ENCODE measurements at regions not wholly inside any gene's neighbourhood (a gene's known extent, or its start where the extent isn't known, plus 50 kb on each side); places are given as distances from the start of the nearest gene placed in this dataset.

DNA sequence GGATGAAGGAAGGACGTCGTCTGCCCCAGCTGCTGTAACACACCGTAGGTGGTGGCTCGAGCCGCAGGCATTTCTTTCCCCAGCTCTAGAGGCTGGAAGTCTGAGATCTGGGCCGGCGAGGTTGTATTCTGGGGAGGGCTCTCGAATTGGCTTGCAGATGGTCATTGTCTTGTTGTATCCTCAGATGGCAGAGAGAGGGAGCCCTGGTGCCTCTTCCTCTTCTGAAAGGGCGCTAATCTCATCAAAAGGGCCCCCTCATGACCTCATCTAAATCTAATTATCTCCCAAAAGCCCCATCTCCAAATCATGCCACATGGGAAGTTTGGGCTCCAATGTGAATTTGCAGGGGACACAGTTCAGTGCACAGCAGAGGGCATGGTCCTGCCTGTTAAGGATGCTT, 109.0 kb downstream of the SIK1 start:
- DNase-seq (ENCODE audit: low read depth): no peak

DNA sequence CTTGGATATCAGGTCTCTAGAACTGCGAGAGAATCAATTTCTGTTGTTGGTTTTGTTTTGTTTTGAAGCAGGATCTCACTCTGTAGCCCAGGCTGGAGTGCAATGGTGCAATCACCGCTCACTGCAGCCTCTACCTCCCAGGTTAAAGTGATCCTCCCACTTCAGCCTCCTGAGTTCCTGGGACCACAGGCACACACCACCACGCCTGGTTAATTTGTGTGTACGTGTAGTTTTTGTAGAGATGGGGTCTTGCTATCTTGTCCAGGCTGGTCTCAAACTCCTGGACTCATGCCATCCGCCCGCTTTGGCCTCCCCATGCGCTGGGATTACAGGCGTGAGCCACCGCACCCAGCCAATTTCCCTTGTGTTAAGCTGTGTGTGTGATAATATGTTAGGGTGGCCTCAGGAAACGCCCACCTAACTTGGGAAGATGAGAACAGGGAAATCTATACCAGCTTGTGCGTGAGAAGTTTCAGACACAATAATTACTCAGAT, 109.6 kb downstream of the SIK1 start:
- no peak for DNase-seq (ENCODE audit: low read depth)

DNA sequence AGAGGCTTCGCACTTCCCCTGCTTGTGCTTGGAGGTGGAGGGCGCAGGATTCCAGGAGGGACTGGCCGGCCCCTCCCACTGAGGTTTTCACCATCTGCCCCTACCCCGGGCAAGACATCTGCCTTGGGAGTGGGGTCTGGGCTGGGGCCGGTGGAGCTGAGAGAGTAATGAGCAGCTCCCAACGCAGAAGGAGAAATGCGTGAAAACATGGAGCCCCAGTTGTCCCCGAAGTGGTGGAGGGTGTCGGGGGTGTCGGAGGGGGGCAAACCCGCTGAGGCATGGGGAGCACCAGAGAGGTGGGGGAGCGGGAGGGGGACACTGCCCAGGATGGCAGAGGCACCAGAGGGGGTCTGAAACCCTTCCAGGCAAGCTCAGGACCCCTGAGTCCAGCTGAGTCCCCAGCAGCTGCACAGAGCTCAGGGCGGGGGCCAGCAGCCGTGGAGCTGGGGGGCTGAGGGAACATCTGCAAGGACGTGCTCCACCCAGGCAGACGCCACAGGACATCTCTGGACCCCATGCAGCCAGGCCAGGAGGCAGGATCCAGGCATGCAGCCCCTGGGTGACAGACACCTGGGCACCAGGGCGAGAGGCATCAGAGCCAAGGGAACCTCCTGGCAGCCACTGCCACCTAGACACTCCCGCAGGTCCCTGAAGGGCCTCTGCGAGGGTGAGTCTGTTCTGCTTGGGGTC, 110.6 kb downstream of the SIK1 start:
- DNase-seq (ENCODE audit: low read depth): no peak

DNA sequence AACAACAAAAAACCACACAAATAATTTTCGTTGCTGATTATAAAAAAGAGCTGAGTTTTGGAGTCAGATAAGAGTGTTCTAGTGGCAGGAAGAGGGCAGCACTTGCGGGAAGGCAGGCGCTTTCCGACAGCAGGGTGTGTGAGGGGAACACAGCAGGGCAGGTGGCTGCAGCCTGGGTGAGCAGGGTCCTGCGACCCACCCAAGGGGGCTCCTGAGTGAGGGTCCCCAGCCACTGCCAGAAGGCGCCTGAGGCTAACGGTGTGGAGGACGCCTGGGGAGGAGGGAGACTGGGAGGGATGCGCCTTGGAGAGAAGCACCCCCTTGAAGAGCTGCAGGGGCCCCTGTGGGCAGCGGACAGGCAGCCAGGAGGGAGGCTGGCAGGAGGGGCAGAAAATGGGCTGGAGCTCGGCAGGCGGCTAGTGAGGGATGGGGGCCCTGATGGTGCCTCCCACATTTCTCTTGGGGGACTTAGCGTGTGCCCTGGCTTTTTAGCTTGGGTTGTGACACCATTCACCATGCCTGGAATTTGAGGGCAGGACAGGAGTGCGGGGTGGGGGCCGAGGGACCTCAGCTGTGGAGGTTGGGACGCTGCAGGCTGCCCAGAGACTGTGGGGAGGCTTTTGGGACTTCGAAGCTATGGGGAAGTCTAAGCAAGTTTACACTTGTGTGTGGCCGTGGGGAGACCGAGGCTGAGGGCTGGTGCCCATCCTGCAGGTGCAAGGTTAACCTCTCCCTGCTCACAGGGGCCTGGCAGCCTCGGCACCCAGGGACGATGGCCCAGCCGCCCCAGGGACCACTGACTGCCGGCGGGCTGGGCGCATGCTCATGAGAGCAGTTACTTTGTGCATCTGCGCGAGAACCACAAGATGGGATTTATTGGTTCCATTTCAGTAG, 111.4 kb downstream of the SIK1 start:
- DNase-seq (ENCODE audit: low read depth): peak; percentile 21

DNA sequence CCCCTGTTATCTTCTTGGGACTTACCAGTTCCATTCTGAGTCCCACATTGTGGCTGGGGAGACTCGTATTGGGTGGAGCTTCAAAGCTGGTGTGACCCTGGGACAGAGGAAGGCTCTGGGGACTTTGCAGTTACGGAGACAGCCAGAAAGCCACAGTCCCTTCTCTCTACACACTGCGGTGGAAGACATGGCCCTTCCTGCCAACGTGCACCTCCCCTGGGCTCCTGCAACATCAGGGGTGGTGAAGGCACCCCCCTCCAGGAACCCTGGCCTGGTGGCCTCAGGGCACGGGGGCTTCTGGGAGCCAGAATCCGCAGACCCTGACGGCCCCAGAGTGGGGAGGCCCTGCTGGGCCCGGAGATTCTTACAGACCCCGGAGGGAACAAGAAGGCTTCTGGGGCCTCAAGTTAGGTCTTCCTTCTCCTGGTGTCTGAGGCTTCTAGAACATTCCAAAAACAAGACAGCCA, 113.0 kb downstream of the SIK1 start:
- no peak for DNase-seq (ENCODE audit: low read depth)

DNA sequence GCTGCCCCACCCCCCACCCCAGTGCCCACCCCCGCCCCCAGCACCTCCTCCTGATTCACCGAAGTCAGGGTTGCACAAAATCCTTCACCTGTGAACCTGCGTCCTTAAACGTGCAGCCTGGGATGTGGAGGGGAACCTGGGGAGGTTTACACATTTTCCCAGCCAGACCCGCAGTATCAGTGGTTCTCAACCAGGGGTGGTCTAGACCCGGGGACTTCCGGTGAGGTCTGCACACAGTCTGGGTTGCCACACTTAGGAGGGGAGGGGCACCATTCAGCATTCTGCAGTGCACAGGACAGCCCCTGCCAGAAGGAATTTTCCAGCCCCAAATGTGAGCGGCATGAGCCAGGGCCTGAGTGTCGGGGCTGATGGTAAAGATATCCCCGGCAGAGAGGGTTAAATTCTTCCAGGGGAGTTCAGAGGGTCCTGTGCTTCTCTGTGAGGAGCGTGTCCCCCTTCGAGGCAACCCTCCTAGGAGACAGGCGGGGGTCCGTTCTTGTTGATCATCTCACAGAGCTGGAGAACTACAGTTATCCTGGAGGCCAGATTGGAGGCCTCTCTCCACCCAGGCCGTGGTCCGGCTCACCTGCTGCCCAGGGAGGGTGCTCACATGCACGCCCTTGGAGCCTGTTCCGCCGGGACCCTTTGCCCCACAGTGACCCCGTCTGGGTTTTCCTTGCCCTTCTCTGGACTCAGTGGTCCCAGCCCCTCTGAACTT, 113.6 kb downstream of the SIK1 start:
- DNase-seq (ENCODE audit: low read depth): no peak

DNA sequence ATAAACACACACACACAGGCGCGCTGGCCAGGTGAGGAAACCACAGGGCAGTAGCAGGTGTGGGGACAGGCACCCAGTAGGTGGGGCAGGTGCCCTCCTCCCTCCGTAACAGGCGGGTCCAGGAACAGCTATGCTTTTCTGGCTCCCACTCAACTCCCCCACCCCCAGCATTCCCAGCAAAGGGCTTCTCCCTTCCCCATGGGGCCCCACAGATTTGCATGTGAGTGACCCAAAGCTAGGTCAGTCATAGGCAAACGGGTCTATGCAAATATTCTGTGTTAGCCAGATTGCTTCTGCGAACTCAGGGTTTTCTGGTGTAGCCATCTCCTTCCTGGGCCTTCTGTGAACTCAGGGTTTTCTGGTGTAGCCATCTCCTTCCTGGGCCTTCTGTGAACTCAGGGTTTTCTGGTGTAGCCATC, 114.2 kb downstream of the SIK1 start:
- no peak for DNase-seq (ENCODE audit: low read depth)

DNA sequence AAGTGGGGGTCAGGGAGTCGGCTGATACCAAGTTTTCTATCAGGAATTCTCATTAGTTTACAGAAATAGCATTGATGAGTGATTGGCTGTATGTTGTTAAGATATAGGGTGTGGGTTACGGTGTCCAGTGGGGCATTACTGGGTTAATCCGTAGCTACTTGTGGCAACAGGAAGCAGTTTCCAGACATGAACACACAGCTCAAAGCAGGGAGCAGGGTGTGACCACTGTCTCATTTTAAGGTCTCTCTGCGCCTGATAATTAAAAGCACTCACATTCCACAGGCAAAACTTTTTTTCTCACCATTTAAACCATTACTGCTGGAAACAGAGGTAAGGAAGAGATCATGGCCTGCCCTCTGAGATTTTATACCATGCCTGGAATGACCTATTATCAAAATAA, 114.9 kb downstream of the SIK1 start:
- DNase-seq (ENCODE audit: low read depth): no peak

DNA sequence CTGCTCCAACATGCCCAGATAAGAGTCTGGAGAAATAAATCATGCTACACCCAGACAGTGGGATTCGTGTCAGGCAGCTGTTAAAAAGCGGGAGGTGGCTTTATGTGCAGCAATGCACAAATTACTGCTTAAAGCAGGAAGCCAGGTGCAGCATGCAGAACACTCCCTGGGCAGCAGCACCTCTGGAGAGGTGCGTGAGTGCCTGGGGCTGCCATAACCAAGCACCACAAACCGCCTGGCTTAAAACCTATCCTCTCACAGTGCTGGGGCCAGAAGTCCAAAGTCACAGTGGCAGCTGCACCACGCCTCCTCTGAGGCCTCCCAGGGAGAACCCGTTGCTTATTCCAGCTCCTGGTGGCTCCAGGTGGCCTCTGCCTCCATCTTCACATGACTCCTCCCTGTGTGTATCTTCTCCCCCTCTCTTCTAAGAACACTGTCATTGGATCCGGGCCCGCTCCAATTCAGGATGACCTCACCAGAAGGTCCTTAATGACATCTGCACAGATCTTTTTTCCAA, 115.6 kb downstream of the SIK1 start:
- DNase-seq (ENCODE audit: low read depth): no peak

DNA sequence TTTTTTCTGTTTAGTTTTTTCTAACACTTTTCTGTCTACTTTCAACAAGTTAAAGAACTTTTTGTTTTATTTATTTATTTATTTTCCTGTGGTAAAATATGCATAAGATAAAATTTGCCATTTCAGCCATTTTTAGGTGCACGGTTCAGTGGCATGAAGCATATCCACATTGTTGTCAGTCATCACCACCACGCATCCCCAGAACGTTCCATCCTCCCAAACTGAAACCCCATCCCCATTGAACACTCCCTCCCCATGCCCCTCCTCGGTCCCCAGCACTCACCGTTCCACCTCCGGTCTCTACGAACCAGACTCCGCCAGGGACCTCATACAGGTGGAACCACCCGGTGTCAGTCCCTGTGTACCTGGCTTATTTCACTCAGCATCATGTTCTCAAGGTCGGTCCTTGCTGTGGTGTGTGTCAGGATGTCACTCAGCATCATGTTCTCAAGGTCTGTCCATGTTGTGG, 118.1 kb downstream of the SIK1 start:
- no peak for DNase-seq (ENCODE audit: low read depth)

DNA sequence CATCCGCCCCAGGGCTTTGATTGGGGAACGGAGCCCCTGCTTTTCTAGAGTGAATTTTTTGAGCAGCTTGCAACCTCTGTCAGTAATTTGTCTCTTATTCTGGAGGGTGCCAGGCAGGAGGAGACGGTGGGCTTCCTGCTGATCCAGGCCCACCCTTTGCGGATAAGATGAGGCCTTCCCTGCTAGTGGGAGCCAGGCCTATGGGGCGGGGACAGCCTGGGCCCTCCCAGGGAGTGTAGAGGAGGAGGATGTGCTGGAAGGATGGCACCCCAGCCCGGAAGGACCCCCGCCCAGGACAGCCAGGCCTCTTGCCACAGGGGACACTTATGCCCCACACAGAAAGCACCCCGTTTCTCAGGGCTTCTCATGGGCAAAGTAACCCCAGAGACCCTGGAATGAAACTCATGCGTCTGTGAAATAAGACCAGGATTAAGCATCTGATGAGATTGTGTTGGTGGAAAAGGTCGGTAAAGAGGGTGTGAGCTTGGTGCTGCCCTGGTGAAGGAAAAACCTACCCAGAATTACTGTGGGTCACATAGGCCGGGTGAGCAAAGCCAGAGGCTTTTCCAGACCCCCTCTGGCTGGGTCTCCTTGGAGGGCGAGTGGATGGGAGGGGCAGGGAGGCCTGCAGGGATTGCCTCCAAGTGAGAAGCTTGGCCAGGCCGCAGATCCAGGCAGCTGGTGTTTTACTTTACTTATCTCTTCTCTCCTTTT, 118.7 kb downstream of the SIK1 start:
- DNase-seq (ENCODE audit: low read depth): no peak

DNA sequence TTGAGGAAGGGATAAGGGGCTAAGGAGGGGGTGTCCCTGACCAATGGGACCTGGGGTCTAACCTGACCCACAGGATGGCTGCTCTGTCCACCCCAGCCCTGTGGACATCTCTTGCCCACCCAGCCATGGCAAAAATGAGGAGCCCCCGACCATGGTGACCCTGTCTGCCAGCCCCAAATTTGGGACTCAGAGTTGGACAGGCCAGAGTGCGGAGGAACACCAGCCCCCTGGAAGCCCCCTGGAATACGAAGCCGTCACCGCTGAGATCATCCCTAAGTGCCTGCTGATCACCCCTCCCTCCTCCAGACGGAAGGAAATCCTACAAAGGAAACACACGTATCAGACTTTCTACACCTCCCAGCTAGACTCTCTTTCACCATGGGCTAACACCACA, 119.3 kb downstream of the SIK1 start:
- DNase-seq (ENCODE audit: low read depth): no peak

DNA sequence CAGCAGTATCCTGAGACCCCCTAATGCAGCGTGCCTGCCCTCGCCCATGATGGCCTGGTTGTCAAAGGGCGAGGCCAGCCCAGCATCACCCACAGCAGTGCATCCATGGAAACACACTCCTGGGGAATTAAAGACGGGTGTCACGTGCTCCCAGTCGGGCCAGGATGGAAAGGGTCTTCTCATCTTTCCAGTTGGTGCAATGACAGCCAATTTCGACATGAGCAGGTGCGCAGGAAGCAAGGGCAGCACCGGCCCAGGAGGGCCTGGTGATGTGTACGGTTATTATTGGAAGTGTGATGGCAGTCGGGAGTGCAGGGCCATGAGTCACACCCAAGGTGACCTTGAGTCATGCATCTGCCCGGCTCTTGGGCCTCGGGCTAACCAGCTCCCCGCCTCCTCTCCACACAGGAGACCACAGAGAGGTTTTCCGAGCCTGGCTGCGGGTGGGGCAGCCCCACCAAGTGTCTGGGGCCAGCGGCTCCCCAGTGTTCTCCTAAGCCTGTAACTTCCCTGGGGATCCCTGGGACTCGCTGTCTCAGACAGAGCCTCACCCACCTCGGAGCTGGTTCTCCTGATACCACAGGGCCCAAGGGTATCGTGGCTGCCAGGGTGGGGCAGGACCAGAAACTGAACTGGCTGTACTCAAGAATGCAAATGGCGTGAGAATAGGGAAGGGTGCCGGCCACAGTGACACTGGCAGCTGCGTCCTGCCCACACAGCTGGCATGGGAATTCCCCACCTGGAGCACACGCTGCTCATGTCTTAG, 119.8 kb downstream of the SIK1 start:
- no peak for DNase-seq (ENCODE audit: low read depth)

DNA sequence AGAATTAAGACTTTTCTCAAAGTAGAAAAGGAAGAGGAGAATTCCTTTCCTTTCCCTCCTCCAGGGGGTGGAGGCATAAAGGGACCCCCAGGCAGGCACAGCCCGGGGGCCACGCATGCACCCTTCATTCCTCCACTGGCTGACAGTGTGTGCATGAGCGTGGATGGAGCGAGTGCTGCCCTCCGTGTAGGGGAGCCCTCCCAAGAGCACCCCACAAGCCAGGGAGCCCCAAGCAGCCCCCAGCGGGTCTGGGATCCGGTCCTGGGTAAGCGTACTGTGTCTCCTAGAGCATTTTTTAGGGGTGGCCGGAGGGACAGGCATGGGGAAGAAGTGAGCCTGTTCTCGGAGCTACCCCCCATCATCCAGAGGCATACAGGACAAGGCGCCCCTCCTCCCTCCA, 120.5 kb downstream of the SIK1 start:
- DNase-seq (ENCODE audit: low read depth): no peak

DNA sequence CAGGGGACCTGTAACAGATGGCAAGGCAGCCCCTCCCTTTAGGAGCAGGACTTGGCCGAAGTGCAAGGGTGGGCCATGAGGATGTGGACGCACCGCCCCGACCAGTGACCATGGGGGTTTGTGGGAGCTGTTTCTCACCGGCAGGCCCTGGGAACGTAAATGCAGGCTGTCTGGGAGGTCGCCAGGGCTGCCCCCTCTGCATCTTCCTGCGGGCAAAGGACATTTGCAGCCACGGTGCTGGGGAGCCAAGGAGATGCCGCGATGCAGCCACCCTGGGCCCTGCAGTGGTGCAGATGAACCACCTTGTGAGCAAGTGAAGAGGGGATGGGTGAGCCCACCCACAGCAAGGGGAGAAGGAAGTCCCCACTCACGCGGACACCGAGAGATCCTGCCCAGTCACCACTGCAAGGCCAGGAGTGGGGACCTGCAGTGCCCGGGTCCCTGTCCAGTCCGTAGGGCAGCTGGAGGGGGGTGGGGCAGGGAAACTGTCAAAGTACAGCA, 121.1 kb downstream of the SIK1 start:
- DNase-seq (ENCODE audit: low read depth): no peak

DNA sequence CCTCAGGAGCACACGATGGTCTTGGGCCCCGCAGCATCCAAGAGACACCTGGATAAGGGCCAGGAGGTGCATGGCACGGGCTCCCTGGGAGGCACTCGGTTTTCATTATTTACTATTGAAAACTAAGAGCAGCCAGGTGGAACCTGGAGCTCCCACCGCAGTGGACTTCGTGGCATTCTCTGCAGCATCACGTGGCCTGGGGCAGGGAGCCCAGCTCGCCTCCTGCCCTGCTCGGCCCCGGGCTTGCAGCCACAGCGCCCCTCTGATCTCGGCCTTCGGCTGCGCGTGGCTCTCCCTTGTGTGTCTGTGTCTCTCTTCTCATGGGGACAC, 121.6 kb downstream of the SIK1 start:
- DNase-seq (ENCODE audit: low read depth): no peak

DNA sequence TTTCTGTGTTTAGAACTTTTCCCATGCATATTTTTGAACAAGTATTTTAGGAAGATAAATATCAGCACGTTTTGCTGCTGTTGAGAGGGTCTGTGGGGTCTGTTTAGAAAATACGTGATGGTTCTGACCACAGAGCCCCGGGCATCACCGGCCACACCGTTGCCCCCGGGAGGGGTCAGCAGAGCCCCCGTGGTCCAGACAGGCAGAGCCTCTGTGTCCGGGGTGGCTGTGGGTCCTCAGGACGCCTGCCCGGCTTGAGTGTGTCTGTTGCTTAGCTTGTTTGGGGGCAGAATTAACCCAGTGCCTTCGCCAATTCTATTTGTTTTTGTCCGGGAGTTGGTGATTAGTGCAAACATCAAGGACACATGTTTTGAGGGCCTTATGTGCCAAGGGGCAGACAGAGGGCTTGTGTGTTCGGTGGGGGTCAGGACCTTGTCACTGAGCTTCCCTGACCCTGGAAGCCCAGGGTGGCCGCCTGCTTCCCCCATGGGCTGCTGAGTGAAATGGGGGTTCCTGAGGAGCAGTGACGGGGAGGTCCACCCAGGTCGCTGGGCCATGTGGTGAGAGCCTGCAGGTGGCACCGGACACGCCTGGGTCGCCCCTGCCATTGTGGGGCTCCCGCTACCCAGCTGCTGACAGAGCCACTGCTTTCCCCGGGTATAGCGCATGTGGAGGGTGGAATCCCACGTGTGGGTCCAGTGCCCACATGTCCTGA, 122.2 kb downstream of the SIK1 start:
- DNase-seq (ENCODE audit: low read depth): no peak

DNA sequence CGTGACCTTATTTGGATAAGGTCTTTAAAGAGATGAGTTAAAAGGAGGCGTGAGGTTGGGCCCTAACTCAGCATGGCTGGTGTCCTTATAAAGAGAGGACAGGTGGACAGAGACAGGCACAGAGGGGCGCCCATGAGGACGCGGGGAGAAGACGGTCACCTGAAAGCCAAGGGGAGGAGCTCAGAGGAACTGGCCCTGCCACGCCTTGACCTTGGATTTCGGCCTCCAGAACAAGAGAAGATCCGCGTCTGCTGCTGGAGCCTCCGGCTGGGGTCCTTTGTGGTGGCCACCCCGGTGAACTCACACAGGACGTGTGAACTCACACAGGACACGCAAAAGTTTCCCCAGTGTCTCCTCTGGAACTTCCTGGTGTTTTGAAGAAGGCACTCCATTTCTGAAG, 122.7 kb downstream of the SIK1 start:
- no peak for DNase-seq (ENCODE audit: low read depth)

DNA sequence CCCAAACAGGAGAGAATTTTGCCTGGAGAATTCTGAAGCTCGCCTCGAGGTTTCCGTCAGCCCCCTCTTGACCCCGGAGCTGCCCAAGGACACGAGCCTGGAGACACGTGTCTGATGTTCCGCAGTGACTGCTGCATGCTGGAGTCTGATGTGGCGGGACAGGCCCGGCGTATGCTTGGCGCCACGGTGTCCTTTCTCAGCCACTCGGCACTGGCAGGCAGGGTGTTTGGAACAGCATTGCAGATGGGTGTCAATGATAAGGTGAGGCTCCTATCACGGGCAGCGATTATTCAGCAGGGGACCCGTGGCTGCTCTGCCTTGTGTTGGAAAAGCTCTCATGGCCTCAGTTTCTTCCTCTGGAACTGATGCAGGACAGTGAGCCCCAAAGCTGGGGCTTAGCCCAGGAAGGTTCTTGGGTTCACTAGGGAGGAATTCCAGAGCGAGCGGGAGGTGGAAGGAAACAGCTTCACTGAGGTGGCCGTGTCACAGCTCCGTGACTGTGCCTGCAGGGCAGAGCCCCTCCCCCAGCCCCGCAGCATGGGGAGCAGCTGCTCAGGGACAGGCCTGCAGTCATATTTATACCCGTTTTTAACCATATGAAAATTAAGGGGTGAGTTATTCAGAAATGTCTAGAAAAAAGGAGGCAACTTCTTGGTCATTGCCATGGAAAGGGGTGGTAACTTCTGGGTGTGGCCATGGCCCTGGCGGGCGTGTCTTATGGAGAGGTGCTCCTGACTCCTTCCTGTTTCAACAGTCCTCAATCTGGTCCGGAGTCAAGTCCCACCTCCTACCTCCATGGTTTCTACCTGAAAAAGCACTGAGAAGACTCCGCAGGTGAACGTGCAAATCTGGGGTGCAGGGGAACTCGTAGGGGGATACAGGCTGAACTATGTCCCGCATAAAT, 123.4 kb downstream of the SIK1 start:
- DNase-seq (ENCODE audit: low read depth): no peak
